ENCODE measurements at regions not wholly inside any gene's neighbourhood (a gene's known extent, or its start where the extent isn't known, plus 50 kb on each side); places are given as distances from the start of the nearest gene placed in this dataset.

- TF ChIP-seq RARB (CRISPR knock-in tag; IDR thresholded peaks at IDR 0.05) (no peak), ZFP30 (CRISPR knock-in tag; IDR thresholded peaks at IDR 0.05) (no peak), POU6F1 (CRISPR knock-in tag; IDR thresholded peaks at IDR 0.05; ENCODE audit: borderline replicate concordance, low read depth) (no peak)
Measured at GRCh38 chr16:82248012-82248656, 78.1 kb upstream of the MPHOSPH6 start.

All from SK-N-SH treated with all-trans-retinoic acid at 6 μM for 48 hours (cell line).